ENCODE measurements at regions not wholly inside any gene's neighbourhood (a gene's known extent, or its start where the extent isn't known, plus 50 kb on each side); places are given as distances from the start of the nearest gene placed in this dataset.
"Not testable (repeated sequence)": the region's sequence is repeated elsewhere in the genome, so short reads cannot be mapped to it uniquely, and the experiment has no call there.

GRCh38 chr21:14050121-14050520, 160.6 kb downstream of the LIPI start:
- no peak overlapping the region for H3K4me3 ChIP-seq
- no peaks in the 10 kb centered on the region for H3K27me3 ChIP-seq
- TF ChIP-seq CTCF (IDR thresholded peaks at IDR 0.05), result no peak

DNA sequence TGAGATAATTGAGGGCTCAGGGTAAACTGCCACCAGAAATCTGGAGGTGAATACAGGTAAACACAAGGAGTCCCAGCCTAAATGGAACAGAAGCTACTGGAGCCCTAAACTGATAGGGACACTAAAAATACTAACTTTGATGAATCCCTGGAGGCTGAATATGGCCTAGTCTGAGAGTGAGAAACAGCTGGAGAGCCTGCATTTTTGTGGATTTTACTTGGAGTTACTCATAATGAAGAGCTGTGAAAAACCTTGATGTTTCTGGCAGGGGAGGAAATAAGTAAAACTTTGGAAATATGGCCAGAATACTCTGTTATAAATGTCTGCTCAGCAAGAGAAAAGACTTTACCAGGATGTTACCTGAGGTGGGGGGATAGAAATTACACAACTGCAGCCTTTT, 164.4 kb downstream of the LIPI start:
- no peak for DNase-seq (ENCODE audit: low spot score)
- Histone ChIP-seq H3K4me1 (no peaks in the 10 kb centered on the region), H3K4me3 (no peak overlapping the region), H3K36me3 (no peaks in the 10 kb centered on the region), H3K27ac (no peak overlapping the region), H3K27me3 (no peaks in the 10 kb centered on the region), H3K9me3 (no peaks in the 10 kb centered on the region)
- TF ChIP-seq CTCF (IDR thresholded peaks at IDR 0.05), result no peak

More at GRCh38 chr21:14050121-14050520, 160.6 kb downstream of the LIPI start:
- Histone ChIP-seq H3K27ac (no peak overlapping the region), H3K36me3 (no peaks in the 10 kb centered on the region), H3K4me1 (no peaks in the 10 kb centered on the region), H3K9me3 (no peaks in the 10 kb centered on the region)
- DNase-seq (ENCODE audit: low spot score), result no peak

DNA sequence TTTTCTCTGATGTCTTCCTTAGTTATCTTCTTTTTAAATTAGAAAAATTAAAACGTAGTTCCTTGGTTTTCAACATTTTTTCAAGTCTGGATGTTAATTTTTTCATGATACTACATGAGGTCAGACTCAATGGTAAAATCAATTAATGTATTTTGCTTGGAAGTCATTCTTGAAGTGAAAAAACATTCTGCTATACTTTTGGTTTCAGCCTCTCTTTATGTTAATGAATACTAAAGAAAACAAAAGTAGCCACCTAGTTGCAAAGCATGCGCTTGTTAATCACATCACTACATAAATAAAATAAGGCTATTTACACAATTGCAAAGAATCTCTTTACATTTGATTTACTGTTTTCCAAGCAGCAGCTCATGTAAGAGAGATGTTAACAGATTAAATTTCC, 170.4 kb downstream of the LIPI start:
- no peak for TF ChIP-seq CTCF (IDR thresholded peaks at IDR 0.05)
- Histone ChIP-seq H3K36me3 (no peaks in the 10 kb centered on the region), H3K9me3 (no peaks in the 10 kb centered on the region), H3K4me3 (no peak overlapping the region), H3K4me1 (no peaks in the 10 kb centered on the region), H3K27ac (no peak overlapping the region), H3K27me3 (no peaks in the 10 kb centered on the region)
- DNase-seq (ENCODE audit: low spot score), result no peak

DNA sequence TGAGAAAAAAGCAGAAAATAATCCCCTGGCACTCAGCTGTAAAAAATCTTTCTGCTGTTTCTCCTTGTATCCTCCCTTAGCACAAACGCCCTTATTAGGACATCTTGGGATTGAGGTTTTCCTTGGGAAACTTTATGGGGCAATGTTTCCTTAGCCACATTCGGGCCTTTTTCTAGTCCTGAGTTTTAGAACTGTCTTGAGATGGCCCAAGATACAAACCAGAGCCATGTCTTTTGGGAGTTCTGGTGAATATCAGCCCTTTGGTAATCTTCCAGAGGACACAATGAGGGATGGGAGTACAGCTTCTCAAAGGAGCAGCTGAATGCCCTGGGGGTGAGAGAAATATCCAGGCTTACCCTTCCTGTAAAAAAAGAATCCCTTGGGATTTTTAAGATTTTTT, 182.1 kb downstream of the LIPI start:
- DNase-seq (ENCODE audit: low spot score); H3K27ac ChIP-seq; H3K9me3 ChIP-seq; H3K27me3 ChIP-seq; H3K36me3 ChIP-seq; H3K4me1 ChIP-seq; H3K4me3 ChIP-seq: not testable (repeated sequence)

- H3K27me3 ChIP-seq, H3K36me3 ChIP-seq, H3K9me3 ChIP-seq, H3K4me1 ChIP-seq: not testable (repeated sequence)
- peak; percentile 95 for DNase-seq (ENCODE audit: low spot score)
- Histone ChIP-seq H3K27ac (peak overlapping the region; percentile 35 to 53), H3K4me3 (peak overlapping the region; percentile 54 to 60)
Observed at GRCh38 chr21:14027235-14027869, 183.4 kb downstream of the LIPI start.

GRCh38 chr21:14020108-14020507, 190.6 kb downstream of the LIPI start:
- H3K4me3 ChIP-seq; H3K4me1 ChIP-seq; H3K36me3 ChIP-seq; DNase-seq (ENCODE audit: low spot score); H3K9me3 ChIP-seq; H3K27ac ChIP-seq; H3K27me3 ChIP-seq: not testable (repeated sequence)

- not testable (repeated sequence) for H3K4me1 ChIP-seq; H3K36me3 ChIP-seq; H3K4me3 ChIP-seq; H3K9me3 ChIP-seq; H3K27me3 ChIP-seq; H3K27ac ChIP-seq; DNase-seq (ENCODE audit: low spot score)
Observed at GRCh38 chr21:14015841-14016240, 194.9 kb downstream of the LIPI start.

GRCh38 chr21:14013623-14014498, 196.9 kb downstream of the LIPI start:
- not testable (repeated sequence) for H3K36me3 ChIP-seq; DNase-seq (ENCODE audit: low spot score)

More at GRCh38 chr21:14013623-14014498, 196.9 kb downstream of the LIPI start:
- not testable (repeated sequence) for H3K9me3 ChIP-seq, H3K27ac ChIP-seq, H3K4me3 ChIP-seq, H3K27me3 ChIP-seq, H3K4me1 ChIP-seq

Data from right atrium auricular region (tissue), 2 donors.